ENCODE measurements at regions not wholly inside any gene's neighbourhood (a gene's known extent, or its start where the extent isn't known, plus 50 kb on each side); places are given as distances from the start of the nearest gene placed in this dataset.

DNA sequence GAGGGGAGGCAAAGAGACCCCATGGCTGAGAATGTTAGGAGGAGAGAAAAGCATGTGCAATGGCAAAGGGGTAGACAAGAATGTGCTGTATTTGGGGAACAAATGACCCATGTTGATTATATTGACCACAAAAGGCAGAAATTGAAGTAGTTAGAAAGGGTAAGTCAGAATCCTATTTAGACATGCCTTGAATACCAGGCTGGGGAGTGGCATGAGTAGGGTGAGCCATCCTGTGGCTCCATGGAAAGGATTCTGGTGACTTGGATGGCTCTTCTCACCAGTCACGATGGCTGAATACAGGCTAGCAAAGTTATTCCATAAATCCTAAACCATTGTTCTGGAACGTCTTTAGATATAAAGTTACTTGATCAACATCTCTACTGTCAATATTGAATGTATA, 73.4 kb upstream of the MEF2C start:
- Histone ChIP-seq H3K4me1 (no peaks in the 10 kb centered on the region), H3K36me3 (no peaks in the 10 kb centered on the region), H3K4me2 (no peak overlapping the region), H3K9me3 (no peaks in the 10 kb centered on the region), H3K4me3 (no peak overlapping the region), H3K27me3 (no peaks in the 10 kb centered on the region; the same call in 1 of the 2 replicates), H4K20me1 (no peaks in the 10 kb centered on the region), H3K9ac (no peak overlapping the region), H3K27ac (no peak overlapping the region)
- TF ChIP-seq Cebpa-rat (IDR thresholded peaks at IDR 0.05): no peak

DNA sequence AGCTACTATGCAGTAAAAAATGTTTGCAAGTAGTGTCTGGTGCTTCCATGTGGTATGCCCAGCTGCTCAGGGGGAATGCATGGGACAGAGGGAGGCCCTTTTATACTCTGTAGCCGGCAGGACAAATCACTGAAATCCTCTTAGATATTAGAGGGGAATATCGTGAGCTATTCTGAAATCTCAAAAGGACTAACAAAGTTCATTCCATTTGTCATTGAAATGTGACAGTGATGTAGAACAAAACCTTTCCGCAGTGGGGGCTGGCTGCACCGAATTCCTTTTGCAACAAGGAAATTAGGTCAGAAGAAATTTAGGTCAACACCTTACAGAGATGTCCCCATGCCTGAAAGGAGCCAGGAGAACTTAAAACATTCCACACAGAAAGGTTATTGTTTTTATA, 72.4 kb upstream of the MEF2C start:
- Histone ChIP-seq H3K36me3 (no peaks in the 10 kb centered on the region), H3K27ac (no peak overlapping the region), H3K4me3 (no peak overlapping the region), H3K4me1 (no peaks in the 10 kb centered on the region), H3K9ac (no peak overlapping the region), H3K9me3 (no peaks in the 10 kb centered on the region), H4K20me1 (no peaks in the 10 kb centered on the region), H3K27me3 (no peaks in the 10 kb centered on the region; the same call in 1 of the 2 replicates), H3K4me2 (no peak overlapping the region)
- no peak for TF ChIP-seq Cebpa-rat (IDR thresholded peaks at IDR 0.05)

DNA sequence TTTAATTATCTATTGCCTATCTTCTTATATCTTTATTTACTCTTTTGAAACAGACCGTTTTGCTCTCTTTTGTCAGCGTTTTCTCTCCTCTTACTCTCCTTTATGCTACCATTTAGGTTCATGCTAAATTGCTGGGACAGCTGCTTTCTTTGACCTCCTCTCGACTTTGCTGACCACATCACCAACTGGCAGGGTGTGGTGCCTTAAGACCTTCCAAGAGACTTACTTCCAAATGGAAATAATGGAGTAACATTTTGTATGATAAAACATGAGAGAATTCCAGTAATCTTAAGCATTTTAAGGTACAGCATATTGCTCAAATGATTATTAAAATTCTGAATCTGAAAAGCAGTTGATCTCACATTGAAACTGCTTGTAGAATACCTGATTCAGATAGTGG, 71.5 kb upstream of the MEF2C start:
- no peak overlapping the region for H3K27ac ChIP-seq
- no peaks in the 10 kb centered on the region for H4K20me1 ChIP-seq
- H3K4me3 ChIP-seq: no peak overlapping the region
- TF ChIP-seq Cebpa-rat (IDR thresholded peaks at IDR 0.05): no peak
- no peaks in the 10 kb centered on the region; the same call in 1 of the 2 replicates for H3K27me3 ChIP-seq
- H3K4me2 ChIP-seq: no peak overlapping the region
- no peaks in the 10 kb centered on the region for H3K4me1 ChIP-seq
- H3K9ac ChIP-seq: no peak overlapping the region
- H3K9me3 ChIP-seq: no peaks in the 10 kb centered on the region
- no peaks in the 10 kb centered on the region for H3K36me3 ChIP-seq

DNA sequence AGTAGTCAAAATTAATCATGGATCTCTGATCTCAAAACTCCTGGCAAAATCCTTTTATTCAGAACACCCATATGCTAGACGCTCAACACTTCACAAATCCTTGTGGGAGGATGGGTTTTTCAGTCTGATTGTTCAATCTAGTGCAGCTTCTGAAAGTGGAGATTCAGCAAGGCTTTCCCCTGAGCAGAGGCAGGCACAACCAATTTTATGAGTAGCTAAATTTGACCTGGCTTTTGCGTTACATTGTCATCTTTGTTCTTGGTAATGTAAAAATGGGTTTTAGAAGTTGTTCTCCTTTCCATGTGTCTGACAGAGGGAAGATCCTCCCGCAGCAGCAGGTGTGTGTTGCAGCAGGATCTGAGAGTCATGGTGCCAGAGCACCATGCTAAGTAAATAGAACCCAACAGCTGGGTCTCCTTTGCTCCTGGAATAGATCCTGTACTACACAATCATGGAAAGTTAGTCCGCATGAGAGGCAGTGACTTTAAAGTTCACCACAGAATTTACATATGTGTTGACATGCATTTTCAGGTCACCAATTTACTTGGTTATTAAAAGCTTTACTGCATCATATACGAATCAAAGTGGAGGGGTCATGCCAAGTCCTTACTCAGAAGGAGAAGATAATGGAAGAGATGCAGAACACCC, 70.1 kb upstream of the MEF2C start:
- Histone ChIP-seq H3K9me3 (no peaks in the 10 kb centered on the region), H3K36me3 (no peaks in the 10 kb centered on the region), H3K4me1 (no peaks in the 10 kb centered on the region), H3K27ac (no peak overlapping the region), H3K9ac (no peak overlapping the region), H3K27me3 (no peaks in the 10 kb centered on the region; the same call in 1 of the 2 replicates), H3K4me3 (no peak overlapping the region), H3K4me2 (no peak overlapping the region), H4K20me1 (no peaks in the 10 kb centered on the region)
- TF ChIP-seq Cebpa-rat (IDR thresholded peaks at IDR 0.05): no peak

DNA sequence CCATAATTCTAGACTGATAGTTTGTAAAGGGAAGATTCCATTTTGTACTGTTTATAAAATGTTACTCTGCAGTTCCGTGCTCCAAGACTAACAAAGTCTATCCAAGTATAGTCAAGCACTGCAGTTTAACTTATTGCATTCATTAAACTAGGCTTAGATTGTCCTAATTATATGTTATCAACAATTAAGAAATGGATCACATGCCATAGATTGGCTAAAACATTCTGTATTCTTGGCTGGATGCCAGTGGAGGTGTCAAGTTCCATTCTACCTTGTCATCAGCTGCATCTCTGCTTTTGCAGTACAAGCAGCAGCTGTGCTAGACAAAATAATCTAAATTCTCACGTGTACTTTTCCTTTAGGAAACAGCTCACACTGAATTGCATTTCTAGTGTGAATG, 69.4 kb upstream of the MEF2C start:
- H3K4me3 ChIP-seq: no peak overlapping the region
- H3K9ac ChIP-seq: no peak overlapping the region
- no peaks in the 10 kb centered on the region for H3K36me3 ChIP-seq
- H3K9me3 ChIP-seq: no peaks in the 10 kb centered on the region
- H4K20me1 ChIP-seq: no peaks in the 10 kb centered on the region
- no peaks in the 10 kb centered on the region; the same call in 1 of the 2 replicates for H3K27me3 ChIP-seq
- H3K27ac ChIP-seq: no peak overlapping the region
- H3K4me1 ChIP-seq: no peaks in the 10 kb centered on the region
- H3K4me2 ChIP-seq: no peak overlapping the region
- no peak for TF ChIP-seq Cebpa-rat (IDR thresholded peaks at IDR 0.05)

DNA sequence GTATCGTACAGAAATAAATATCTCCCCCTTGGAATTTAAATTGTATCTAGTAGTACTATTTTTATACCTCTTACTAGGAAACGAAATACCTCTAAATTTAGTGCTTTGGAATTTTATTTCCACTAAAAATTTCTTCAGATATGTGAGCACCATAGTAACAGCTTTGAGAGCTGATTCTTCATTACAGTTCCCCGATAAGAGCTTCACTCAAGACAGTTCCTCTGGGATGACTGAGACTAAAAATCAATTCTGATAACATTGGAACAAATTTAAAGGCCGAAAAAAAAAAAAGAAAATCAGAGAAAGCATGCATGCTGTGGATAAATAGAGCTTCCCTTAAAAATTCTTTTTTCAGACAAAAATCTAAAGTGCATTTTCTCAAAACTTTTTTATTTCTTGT, 68.5 kb upstream of the MEF2C start:
- Histone ChIP-seq H3K27me3 (no peaks in the 10 kb centered on the region; the same call in 1 of the 2 replicates), H3K27ac (no peak overlapping the region), H3K9ac (no peak overlapping the region), H3K9me3 (no peaks in the 10 kb centered on the region), H3K4me3 (no peak overlapping the region), H3K36me3 (no peaks in the 10 kb centered on the region), H3K4me2 (no peak overlapping the region), H3K4me1 (no peaks in the 10 kb centered on the region), H4K20me1 (no peaks in the 10 kb centered on the region)
- no peak for TF ChIP-seq Cebpa-rat (IDR thresholded peaks at IDR 0.05)

DNA sequence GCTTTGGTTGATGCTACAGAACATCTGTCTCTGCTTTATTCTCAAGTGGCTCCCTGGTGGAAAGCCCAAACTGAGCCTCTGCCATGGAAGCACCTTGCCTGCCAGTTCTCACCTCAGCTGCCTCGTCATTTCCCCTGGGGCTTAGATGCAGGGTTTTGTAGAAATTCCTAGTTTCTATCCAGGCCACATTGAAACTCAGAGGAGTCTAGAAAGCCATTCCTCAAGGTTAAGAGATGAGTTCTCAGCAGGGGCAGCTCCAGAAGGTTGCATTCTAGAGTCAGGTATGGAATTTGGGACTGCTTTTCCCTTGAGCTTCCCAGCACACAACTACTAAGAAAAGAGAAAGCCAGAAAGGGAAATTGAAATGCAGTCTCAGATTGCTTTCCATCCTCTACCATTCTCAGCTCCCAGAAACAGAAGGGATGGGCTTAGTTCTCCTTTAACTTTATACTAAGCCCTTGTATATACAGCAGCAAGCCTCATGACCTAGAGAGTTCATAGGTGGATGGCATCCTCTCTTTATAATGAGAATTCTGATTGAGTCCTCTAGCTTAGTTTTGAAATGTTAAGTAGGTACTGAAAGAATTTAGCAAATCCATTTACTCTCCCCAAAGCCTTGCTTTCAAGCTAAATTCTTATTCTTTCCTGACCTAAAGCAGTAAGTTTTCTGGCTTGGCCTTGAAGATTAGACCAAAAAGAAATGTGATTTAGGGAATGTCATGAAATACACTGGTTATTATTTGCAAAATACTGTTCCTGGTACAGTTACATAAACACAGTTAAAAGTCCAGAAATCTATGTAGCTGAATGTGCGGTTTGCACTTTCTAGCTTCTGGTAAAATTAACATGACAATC, 66.0 kb upstream of the MEF2C start:
- no peak overlapping the region for H3K4me2 ChIP-seq
- no peaks in the 10 kb centered on the region for H3K27me3 ChIP-seq
- H4K20me1 ChIP-seq: no peaks in the 10 kb centered on the region
- no peaks in the 10 kb centered on the region for H3K9me3 ChIP-seq
- H3K4me1 ChIP-seq: peaks cover 6% of the 10 kb centered on the region; the same call in 1 of the 2 replicates
- no peak overlapping the region for H3K27ac ChIP-seq
- H3K36me3 ChIP-seq: no peaks in the 10 kb centered on the region
- H3K9ac ChIP-seq: no peak overlapping the region
- no peak overlapping the region for H3K4me3 ChIP-seq
- TF ChIP-seq Cebpa-rat (IDR thresholded peaks at IDR 0.05): no peak

DNA sequence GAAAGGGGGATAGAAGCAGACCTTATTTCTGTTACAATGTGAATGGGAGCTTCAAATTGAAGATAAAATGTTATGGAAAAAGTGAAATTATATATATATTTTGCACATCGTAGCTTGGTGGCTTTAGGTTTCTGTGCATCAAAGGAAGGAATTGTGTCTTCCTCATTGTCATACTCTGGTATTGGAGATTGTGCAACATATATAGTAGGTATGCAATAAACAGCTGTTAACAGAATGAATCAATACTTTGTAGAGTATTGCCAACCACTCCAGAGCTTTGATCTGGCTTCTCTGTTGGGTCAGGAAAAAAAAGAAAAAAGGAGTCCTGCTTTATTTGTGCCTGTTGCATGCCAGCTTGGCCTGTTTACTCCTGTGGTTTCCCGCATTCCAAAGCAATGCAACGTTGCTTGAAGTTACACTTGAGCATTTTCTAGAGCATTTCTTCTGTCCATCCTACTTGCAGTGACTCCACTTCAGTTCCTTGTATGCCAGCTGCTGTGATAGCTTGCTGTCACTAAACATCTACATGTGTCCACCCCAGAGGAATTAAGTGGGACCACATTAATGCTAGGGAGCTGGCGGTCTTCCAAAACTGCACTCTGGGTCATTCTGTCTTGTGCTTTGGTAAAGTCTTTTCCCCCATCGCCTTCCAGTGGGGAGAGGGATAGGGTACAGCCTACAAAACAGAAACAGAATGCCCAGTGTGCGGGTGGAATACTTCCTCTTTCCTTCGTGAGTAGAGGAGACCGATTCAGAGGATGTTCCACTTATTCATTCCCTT, 62.0 kb upstream of the MEF2C start:
- H3K9me3 ChIP-seq: no peaks in the 10 kb centered on the region
- H3K36me3 ChIP-seq: no peaks in the 10 kb centered on the region
- H3K27ac ChIP-seq: no peak overlapping the region
- H3K4me1 ChIP-seq: peaks cover 24% of the 10 kb centered on the region
- no peaks in the 10 kb centered on the region for H3K27me3 ChIP-seq
- no peak for TF ChIP-seq Cebpa-rat (IDR thresholded peaks at IDR 0.05)
- no peak overlapping the region for H3K4me2 ChIP-seq
- no peak overlapping the region for H3K4me3 ChIP-seq
- H3K9ac ChIP-seq: no peak overlapping the region
- H4K20me1 ChIP-seq: no peaks in the 10 kb centered on the region

DNA sequence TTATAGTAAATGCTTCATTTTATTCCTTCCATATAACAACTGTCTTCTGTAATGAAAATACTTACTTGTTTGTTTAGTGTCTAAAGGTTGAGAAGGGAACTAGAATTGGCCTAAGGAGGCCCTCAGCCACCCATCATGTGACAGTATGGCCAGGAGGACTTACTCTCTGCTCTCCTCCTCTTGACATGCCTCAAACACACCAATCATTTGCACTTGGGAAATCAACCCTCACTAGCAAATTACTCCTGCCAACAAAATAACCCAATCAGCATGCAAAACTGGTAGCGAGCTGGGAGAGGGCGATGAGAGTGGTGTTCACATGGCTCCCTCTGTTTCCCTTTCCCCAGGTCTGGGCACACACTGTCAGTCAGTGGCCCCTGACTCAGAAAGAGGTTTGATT, 58.6 kb upstream of the MEF2C start:
- Histone ChIP-seq H4K20me1 (no peaks in the 10 kb centered on the region), H3K27me3 (no peaks in the 10 kb centered on the region), H3K9ac (no peak overlapping the region), H3K36me3 (no peaks in the 10 kb centered on the region), H3K4me1 (peaks cover 29% of the 10 kb centered on the region), H3K27ac (no peak overlapping the region), H3K4me2 (no peak overlapping the region), H3K4me3 (no peak overlapping the region), H3K9me3 (no peaks in the 10 kb centered on the region)
- TF ChIP-seq Cebpa-rat (IDR thresholded peaks at IDR 0.05): no peak

DNA sequence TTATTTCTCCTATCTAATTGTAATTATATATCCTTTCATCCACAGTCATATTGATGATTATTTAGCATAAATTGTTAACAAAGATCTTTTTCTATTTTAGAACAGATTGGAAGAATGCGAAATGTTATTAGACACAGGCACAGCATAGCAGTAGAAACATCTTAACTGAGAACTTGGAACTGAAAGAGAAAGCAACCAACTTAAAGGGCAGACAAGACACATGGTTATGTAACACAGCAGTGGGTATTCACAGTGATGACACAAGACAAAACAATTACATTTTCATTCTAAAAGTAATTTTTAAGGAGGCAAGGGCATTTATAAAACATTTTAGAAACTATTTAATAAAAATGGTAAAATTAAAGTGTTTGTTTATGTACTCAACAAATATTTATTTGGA, 57.7 kb upstream of the MEF2C start:
- Histone ChIP-seq H3K4me3 (no peak overlapping the region), H3K9ac (no peak overlapping the region), H3K4me2 (no peak overlapping the region), H3K36me3 (no peaks in the 10 kb centered on the region), H3K4me1 (peaks cover 29% of the 10 kb centered on the region), H4K20me1 (no peaks in the 10 kb centered on the region), H3K27me3 (no peaks in the 10 kb centered on the region), H3K9me3 (no peaks in the 10 kb centered on the region), H3K27ac (no peak overlapping the region)
- TF ChIP-seq Cebpa-rat (IDR thresholded peaks at IDR 0.05): no peak
